Neuronal stem cell (in vitro differentiated cells): ENCODE measurements at regions not wholly inside any gene's neighbourhood (a gene's known extent, or its start where the extent isn't known, plus 50 kb on each side); places are given as distances from the start of the nearest gene placed in this dataset.

Experiments used
- DNase-seq: peaks from one replicate; pipeline ENCODE4 v3.0.0-alpha.2; 2013; ENCODE audit warnings: low spot score
- H2AFZ ChIP-seq: one replicate; pipeline ENCODE4 v1.6.1; 2013; ENCODE audit warnings: mild to moderate bottlenecking, low read length, inconsistent platforms
- H2AK5ac ChIP-seq: 2 replicates; pipeline ENCODE4 v1.6.1; 2013; ENCODE audit warnings: low read depth, mild to moderate bottlenecking, inconsistent platforms, low read length, moderate library complexity, mixed read lengths
- H2BK120ac ChIP-seq: 2 replicates; pipeline ENCODE4 v1.6.1; 2013; ENCODE audit warnings: low read depth, mild to moderate bottlenecking, inconsistent platforms, low read length, moderate library complexity, mixed read lengths
- H2BK12ac ChIP-seq: one replicate; pipeline ENCODE4 v1.6.1; 2013; ENCODE audit warnings: low read length, inconsistent platforms
- H2BK15ac ChIP-seq: 2 replicates; pipeline ENCODE4 v1.6.1; 2013; ENCODE audit warnings: mild to moderate bottlenecking, low read length, inconsistent platforms, mixed read lengths
- H2BK5ac ChIP-seq: one replicate; pipeline ENCODE4 v1.6.1; 2013; ENCODE audit warnings: inconsistent platforms, mild to moderate bottlenecking, low read length, moderate library complexity
- H3K14ac ChIP-seq: one replicate; pipeline ENCODE4 v1.6.1; 2013; ENCODE audit warnings: low read length, inconsistent platforms
- H3K18ac ChIP-seq: 2 replicates; pipeline ENCODE4 v1.6.1; 2013; ENCODE audit warnings: low read length, inconsistent platforms
- H3K23ac ChIP-seq: 2 replicates; pipeline ENCODE4 v1.6.1; 2013; ENCODE audit warnings: low read depth, mild to moderate bottlenecking, mixed read lengths, low read length, inconsistent platforms; ENCODE audit not compliant: poor library complexity
- H3K27ac ChIP-seq: replicated peaks from 3 replicates; pipeline ENCODE4 v1.5.1; 2013; ENCODE audit warnings: low read length, inconsistent platforms
- H3K27me3 ChIP-seq, 3 experiments: 2 replicates each; pipeline ENCODE4 v1.6.1; 2013; ENCODE audit warnings: low read length in 3 of 3, mild to moderate bottlenecking in 2 of 3, inconsistent platforms in 1 of 3, low read depth in 1 of 3, mixed read lengths in 1 of 3, moderate library complexity in 1 of 3; ENCODE audit not compliant: control insufficient read depth in 3 of 3, insufficient read depth in 3 of 3
- H3K36me3 ChIP-seq, 2 donors: replicated peaks in 1 of 2; 2 replicates each; pipeline ENCODE4 v1.6.1; 2013; ENCODE audit warnings: low read length in 2 of 2; ENCODE audit not compliant: control insufficient read depth in 2 of 2, insufficient read depth in 2 of 2
- H3K4ac ChIP-seq: 2 replicates; pipeline ENCODE4 v1.6.1; 2013; ENCODE audit warnings: inconsistent platforms, mild to moderate bottlenecking, low read length, moderate library complexity
- H3K4me1 ChIP-seq, 2 donors: 1 replicate in 1 of 2; 2 replicates in 1 of 2; pipeline ENCODE4 v1.6.1; 2013; ENCODE audit warnings: low read length in 2 of 2, low read depth in 1 of 2; ENCODE audit not compliant: control insufficient read depth in 2 of 2, insufficient read depth in 1 of 2
- H3K4me2 ChIP-seq: one replicate; pipeline ENCODE4 v1.6.1; 2013; ENCODE audit warnings: mild to moderate bottlenecking, low read length, inconsistent platforms; ENCODE audit not compliant: insufficient read depth, poor library complexity, severe bottlenecking
- H3K4me3 ChIP-seq, 2 donors: 2 replicates each; pipeline ENCODE4 v1.5.1; 2013; ENCODE audit warnings: low read length in 2 of 2, mild to moderate bottlenecking in 2 of 2, inconsistent platforms in 1 of 2, moderate library complexity in 1 of 2
- H3K79me1 ChIP-seq: one replicate; pipeline ENCODE4 v1.6.1; 2013; ENCODE audit warnings: low read depth, mild to moderate bottlenecking, inconsistent platforms, low read length, moderate library complexity
- H3K9ac ChIP-seq: one replicate; pipeline ENCODE4 v1.6.1; 2013; ENCODE audit warnings: mild to moderate bottlenecking, low read depth, low read length, inconsistent platforms; ENCODE audit not compliant: poor library complexity
- H3K9me3 ChIP-seq, 2 donors: replicated peaks in 1 of 2; 2 replicates each; pipeline versions ENCODE3 to v1.6.1; 2013; ENCODE audit warnings: low read length in 2 of 2, mild to moderate bottlenecking in 2 of 2, inconsistent platforms in 1 of 2, low read depth in 1 of 2, mixed read lengths in 1 of 2, moderate library complexity in 1 of 2; ENCODE audit not compliant: control insufficient read depth in 2 of 2, insufficient read depth in 1 of 2
- H4K8ac ChIP-seq: one replicate; pipeline ENCODE4 v1.6.1; 2013; ENCODE audit warnings: low read depth, mild to moderate bottlenecking, inconsistent platforms, low read length, moderate library complexity
- H4K91ac ChIP-seq: one replicate; pipeline ENCODE4 v1.6.1; 2013; ENCODE audit warnings: low read length, low read depth, mild to moderate bottlenecking, inconsistent platforms; ENCODE audit not compliant: poor library complexity
- WGBS, 2 donors: extraction: QIAGEN DNeasy Blood & Tissue Kit; methylation state at CpG; one replicate each; pipeline ENCODE4 v1.1.7; 2013; ENCODE audit warnings: missing lambda C conversion rate in 2 of 2, mixed read lengths in 1 of 2; ENCODE audit not compliant: insufficient read length in 2 of 2, insufficient replicate concordance in 1 of 2; ENCODE audit errors: extremely low coverage in 2 of 2; 5-methylcytosine and 5-hydroxymethylcytosine counted together

DNA sequence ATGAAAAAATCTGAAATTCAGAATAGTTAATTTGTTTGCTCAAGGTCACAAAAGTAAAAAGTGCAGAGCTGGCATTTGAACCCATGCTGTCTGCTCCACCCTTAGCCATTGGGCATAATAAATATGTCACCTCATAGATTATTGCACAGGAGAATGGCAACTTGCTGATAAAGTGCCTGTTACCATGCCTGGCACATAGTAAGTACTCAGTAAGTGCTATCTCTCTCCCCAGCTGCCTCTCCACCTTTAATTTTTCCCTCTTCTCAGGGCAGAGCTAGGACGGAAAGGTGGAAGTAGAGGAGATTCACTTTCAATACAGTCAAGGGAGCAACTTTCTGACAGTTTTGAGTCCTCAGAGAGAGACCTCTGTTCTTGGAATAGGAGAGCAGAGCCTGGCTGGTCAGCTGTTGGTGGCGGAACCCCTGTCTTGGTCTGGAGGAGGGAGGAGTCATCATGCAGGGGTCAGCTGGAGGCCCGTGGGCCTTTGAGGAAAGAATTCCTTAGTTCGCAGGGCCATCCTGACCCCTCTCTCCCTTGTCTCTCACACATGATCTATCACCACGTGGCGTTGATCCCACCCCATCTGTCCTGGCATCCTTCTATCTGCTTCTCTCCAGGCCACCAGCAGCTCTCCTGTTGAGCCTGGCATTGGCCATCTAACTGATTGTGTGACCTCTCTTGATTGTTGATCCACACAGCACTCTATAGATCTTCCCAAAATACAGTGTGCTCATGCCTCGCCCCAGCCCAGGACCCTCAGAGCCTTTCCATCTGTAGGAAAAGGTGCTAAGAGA lies 149.3 kb downstream of the RPLP1 start:
- Histone ChIP-seq H2BK5ac (no peak overlapping the region), H3K18ac (no peak overlapping the region), H3K9me3 (no peaks in the 10 kb centered on the region), H2BK120ac (no peak overlapping the region), H3K4me1 (no peaks in the 10 kb centered on the region), H3K23ac (no peak overlapping the region), H3K9ac (no peak overlapping the region), H2BK15ac (no peak overlapping the region), H3K4me2 (no peak overlapping the region), H3K14ac (no peak overlapping the region), H3K27ac (no peak overlapping the region), H3K27me3 (peaks cover 0 to 5% (median 0%) of the 10 kb centered on the region in 3 experiments), H4K91ac (no peak overlapping the region), H3K79me1 (no peaks in the 10 kb centered on the region), H3K4ac (no peak overlapping the region), H3K36me3 (no peaks in the 10 kb centered on the region), H2AFZ (no peak overlapping the region), H2AK5ac (no peak overlapping the region), H4K8ac (no peak overlapping the region), H3K4me3 (no peak overlapping the region), H2BK12ac (no peak overlapping the region)
- no CpG with 5 or more reads among the region's 7 CpGs for WGBS, 2 donors
- DNase-seq: no peak

DNA sequence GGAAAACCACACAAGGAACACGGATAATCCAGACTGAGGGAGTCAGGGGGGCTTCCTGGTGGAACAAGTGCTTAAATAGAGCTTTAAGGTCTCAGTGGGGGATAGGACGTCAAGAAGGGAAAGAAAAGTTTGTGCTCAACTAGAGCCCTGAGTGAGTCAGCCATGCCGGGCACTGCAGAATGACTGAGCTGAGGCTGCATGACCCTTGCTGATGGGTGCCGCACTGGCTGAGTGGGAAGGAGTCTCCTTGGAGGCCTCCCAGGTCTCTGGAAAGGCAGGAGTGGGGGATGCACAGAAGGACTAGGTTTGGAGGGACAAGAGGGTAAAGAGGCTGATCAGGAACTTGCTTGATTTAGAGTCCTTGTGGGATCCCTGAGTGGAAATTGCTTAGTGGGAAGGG lies 150.3 kb downstream of the RPLP1 start:
- Histone ChIP-seq H4K91ac (no peak overlapping the region), H3K4me1 (peaks cover 0 to 5% of the 10 kb centered on the region in 2 donors), H3K36me3 (no peaks in the 10 kb centered on the region), H2BK5ac (no peak overlapping the region), H3K9ac (no peak overlapping the region), H3K18ac (no peak overlapping the region), H3K4me3 (no peak overlapping the region), H2AFZ (no peak overlapping the region), H3K23ac (no peak overlapping the region), H2BK120ac (no peak overlapping the region), H3K9me3 (no peaks in the 10 kb centered on the region), H3K4ac (no peak overlapping the region), H2AK5ac (no peak overlapping the region), H2BK15ac (no peak overlapping the region), H4K8ac (no peak overlapping the region), H3K27ac (no peak overlapping the region), H2BK12ac (no peak overlapping the region), H3K14ac (no peak overlapping the region), H3K27me3 (peaks cover 0 to 8% (median 0%) of the 10 kb centered on the region in 3 experiments), H3K79me1 (no peaks in the 10 kb centered on the region), H3K4me2 (no peak overlapping the region)
- no peak for DNase-seq
- no CpG with 5 or more reads among the region's 4 CpGs for WGBS, 2 donors

DNA sequence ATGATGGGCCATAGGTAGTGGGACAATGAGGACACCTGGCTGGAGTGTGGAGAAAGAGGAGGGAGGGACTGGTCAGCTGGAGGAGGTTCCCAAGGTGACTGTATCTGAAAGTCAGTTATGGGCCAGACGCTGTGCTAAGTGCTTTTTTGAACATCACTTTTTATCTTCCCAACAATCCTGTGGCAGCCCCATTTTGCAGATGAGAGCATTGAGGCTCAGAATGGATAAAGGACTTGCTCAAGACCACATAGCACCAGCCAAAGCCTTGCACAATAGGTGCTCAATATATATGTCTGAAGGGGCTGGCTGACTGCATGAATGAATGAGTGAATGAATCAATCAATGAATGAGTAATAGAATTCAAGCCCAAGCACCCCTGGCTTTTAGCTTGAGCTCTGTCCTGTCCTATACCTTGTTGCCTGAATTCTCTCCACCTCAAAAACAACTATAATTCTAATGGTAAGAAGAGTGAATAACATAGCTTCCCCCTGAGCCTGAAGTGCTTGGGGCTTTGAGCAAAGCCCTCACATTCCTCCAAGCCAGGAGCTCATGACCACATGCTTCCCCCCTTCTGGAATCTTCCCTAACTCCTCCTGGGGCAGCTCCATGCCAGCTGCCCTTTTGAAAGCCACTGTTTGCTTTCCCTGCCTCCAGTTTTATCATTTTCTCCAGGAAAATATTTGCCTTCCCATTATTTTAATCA lies 150.9 kb downstream of the RPLP1 start:
- Histone ChIP-seq H3K9me3 (no peaks in the 10 kb centered on the region), H2BK12ac (no peak overlapping the region), H2BK5ac (no peak overlapping the region), H3K9ac (no peak overlapping the region), H3K27ac (no peak overlapping the region), H4K8ac (no peak overlapping the region), H3K36me3 (no peaks in the 10 kb centered on the region), H3K14ac (no peak overlapping the region), H2BK15ac (no peak overlapping the region), H3K4ac (no peak overlapping the region), H3K23ac (no peak overlapping the region), H2BK120ac (no peak overlapping the region), H4K91ac (no peak overlapping the region), H3K4me3 (no peak overlapping the region), H2AK5ac (no peak overlapping the region), H3K4me1 (peaks cover 0 to 5% of the 10 kb centered on the region in 2 donors), H3K27me3 (peaks cover 0 to 8% (median 0%) of the 10 kb centered on the region in 3 experiments), H2AFZ (no peak overlapping the region), H3K79me1 (no peaks in the 10 kb centered on the region), H3K4me2 (no peak overlapping the region), H3K18ac (no peak overlapping the region)
- WGBS, 2 donors: no CpG with 5 or more reads among the region's 1 CpG
- DNase-seq: no peak

DNA sequence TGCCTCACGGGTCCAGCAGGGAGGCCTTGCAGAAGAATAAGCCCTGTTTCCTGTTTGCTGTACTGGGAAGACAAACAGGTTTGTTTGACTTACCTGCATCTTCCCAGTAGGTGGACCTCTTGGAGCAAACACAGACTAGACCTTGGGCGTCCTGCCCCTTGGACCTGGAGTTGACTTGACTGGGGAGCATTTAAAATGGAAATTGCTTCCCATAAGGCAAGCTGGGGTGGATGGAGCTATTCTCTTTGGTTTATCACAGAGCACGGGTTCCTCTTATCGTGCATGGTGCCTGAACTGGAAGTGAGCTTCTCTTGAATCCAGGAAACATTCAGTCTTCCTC lies 151.4 kb downstream of the RPLP1 start:
- no peaks in the 10 kb centered on the region for H3K36me3 ChIP-seq
- H3K23ac ChIP-seq: no peak overlapping the region
- no peak overlapping the region for H3K27ac ChIP-seq
- no peak overlapping the region for H3K9ac ChIP-seq
- H2BK120ac ChIP-seq: no peak overlapping the region
- H2BK5ac ChIP-seq: no peak overlapping the region
- H2BK12ac ChIP-seq: no peak overlapping the region
- H4K8ac ChIP-seq: no peak overlapping the region
- no peak overlapping the region for H3K14ac ChIP-seq
- H2AFZ ChIP-seq: no peak overlapping the region
- no peak overlapping the region for H3K4me2 ChIP-seq
- H3K4me3 ChIP-seq: no peak overlapping the region
- H3K79me1 ChIP-seq: no peaks in the 10 kb centered on the region
- no CpG with 5 or more reads among the region's 4 CpGs for WGBS, 2 donors
- no peaks in the 10 kb centered on the region for H3K9me3 ChIP-seq
- no peak overlapping the region for H4K91ac ChIP-seq
- H3K4ac ChIP-seq: no peak overlapping the region
- peaks cover 0 to 8% (median 0%) of the 10 kb centered on the region in 3 experiments for H3K27me3 ChIP-seq
- no peak overlapping the region for H3K18ac ChIP-seq
- no peak overlapping the region for H2AK5ac ChIP-seq
- peaks cover 0 to 5% of the 10 kb centered on the region in 2 donors for H3K4me1 ChIP-seq
- H2BK15ac ChIP-seq: no peak overlapping the region
- no peak for DNase-seq
